ENCODE measurements at regions not wholly inside any gene's neighbourhood (a gene's known extent, or its start where the extent isn't known, plus 50 kb on each side); places are given as distances from the start of the nearest gene placed in this dataset.

DNA sequence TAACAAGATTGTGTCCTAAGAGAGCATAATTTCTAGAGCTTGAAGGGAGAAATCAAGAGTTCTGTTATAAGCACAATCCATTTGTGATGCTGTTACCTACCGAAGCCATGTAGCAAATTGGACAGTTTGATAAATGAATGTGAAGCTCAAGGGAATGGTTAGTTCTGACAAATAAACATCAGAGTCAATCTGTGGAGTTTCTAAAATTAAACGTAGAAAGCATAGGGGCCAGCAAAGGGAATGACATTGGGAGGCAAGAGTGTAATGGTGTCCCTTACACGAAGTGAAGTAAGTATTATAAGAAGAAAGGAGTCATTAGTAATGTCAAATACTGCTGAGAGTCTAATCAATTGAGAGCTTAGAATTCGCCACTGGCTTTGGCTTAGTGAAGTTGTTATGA lies 200.2 kb upstream of the SLITRK1 start:
- intact Hi-C loops (cut with DNase I; ENCODE audit: low total_unique reads) (no loop called here), in situ Hi-C loops (cut with MboI; ENCODE audit: low sequenced_read_pairs in 4 of 4) (no loop called here)
- Histone ChIP-seq H3K4me1 (no peaks in the 10 kb centered on the region), H3K36me3 (no peaks in the 10 kb centered on the region), H3K9me3 (no peaks in the 10 kb centered on the region), H3K27me3 (no peaks in the 10 kb centered on the region), H3K4me3 (no peak overlapping the region), H3K27ac (no peak overlapping the region)
- ATAC-seq (no peak), DNase-seq (no peak)
- TF ChIP-seq CTCF (IDR thresholded peaks at IDR 0.05 in 4 of 5, conservative IDR thresholded peaks at IDR 0.05 in 1 of 5) (no peak), POLR2A (IDR thresholded peaks at IDR 0.05) (no peak)

GRCh38 chr13:84080748-84081530 lies 198.7 kb upstream of the SLITRK1 start:
- Histone ChIP-seq H3K27ac (no peak overlapping the region), H3K9me3 (no peaks in the 10 kb centered on the region), H3K4me3 (no peak overlapping the region), H3K36me3 (no peaks in the 10 kb centered on the region), H3K4me1 (no peaks in the 10 kb centered on the region), H3K27me3 (no peaks in the 10 kb centered on the region)
- intact Hi-C loops (cut with DNase I; ENCODE audit: low total_unique reads): no loop called here
- in situ Hi-C loops (cut with MboI; ENCODE audit: low sequenced_read_pairs in 4 of 4): no loop called here
- no peak for TF ChIP-seq CTCF (IDR thresholded peaks at IDR 0.05 in 4 of 5, conservative IDR thresholded peaks at IDR 0.05 in 1 of 5)
- TF ChIP-seq POLR2A (IDR thresholded peaks at IDR 0.05): no peak
- ATAC-seq: no peak
- DNase-seq: no peak

GRCh38 chr13:84077271-84077670 lies 195.0 kb upstream of the SLITRK1 start:
- DNase-seq (no peak), ATAC-seq (no peak)
- Histone ChIP-seq H3K27ac (no peak overlapping the region), H3K9me3 (no peaks in the 10 kb centered on the region), H3K4me3 (no peak overlapping the region), H3K36me3 (no peaks in the 10 kb centered on the region), H3K4me1 (no peaks in the 10 kb centered on the region), H3K27me3 (no peaks in the 10 kb centered on the region)
- no peak for TF ChIP-seq CTCF (IDR thresholded peaks at IDR 0.05 in 4 of 5, conservative IDR thresholded peaks at IDR 0.05 in 1 of 5)
- no peak for TF ChIP-seq POLR2A (IDR thresholded peaks at IDR 0.05)
- in situ Hi-C loops (cut with MboI; ENCODE audit: low sequenced_read_pairs in 4 of 4) (no loop called here), intact Hi-C loops (cut with DNase I; ENCODE audit: low total_unique reads) (no loop called here)

DNA sequence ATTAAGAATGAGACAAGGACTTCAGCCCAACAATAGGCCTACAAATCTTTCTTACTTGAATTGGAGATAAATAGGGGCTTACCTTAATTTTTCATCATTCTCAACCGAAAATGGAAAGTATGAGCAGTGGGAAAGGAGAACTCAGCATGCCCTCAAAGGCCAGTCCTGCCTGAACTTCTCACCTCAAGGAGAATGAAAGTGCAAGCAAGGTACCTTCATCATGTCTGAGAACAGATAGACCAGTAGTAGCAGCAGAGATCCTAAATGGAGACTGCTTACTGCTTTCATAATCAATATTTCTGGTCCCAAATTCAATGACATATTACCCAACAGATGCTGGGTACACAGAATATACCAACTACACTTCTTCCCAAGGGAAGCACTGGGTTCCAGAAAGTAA lies 194.0 kb upstream of the SLITRK1 start:
- DNase-seq (no peak), ATAC-seq (no peak)
- H3K9me3 ChIP-seq: no peaks in the 10 kb centered on the region
- H3K4me3 ChIP-seq: no peak overlapping the region
- no peaks in the 10 kb centered on the region for H3K4me1 ChIP-seq
- no peak overlapping the region for H3K27ac ChIP-seq
- H3K36me3 ChIP-seq: no peaks in the 10 kb centered on the region
- TF ChIP-seq POLR2A (IDR thresholded peaks at IDR 0.05): no peak
- TF ChIP-seq CTCF (IDR thresholded peaks at IDR 0.05 in 4 of 5, conservative IDR thresholded peaks at IDR 0.05 in 1 of 5): no peak
- intact Hi-C loops (cut with DNase I; ENCODE audit: low total_unique reads): no loop called here
- in situ Hi-C loops (cut with MboI; ENCODE audit: low sequenced_read_pairs in 4 of 4): no loop called here
- no peaks in the 10 kb centered on the region for H3K27me3 ChIP-seq

DNA sequence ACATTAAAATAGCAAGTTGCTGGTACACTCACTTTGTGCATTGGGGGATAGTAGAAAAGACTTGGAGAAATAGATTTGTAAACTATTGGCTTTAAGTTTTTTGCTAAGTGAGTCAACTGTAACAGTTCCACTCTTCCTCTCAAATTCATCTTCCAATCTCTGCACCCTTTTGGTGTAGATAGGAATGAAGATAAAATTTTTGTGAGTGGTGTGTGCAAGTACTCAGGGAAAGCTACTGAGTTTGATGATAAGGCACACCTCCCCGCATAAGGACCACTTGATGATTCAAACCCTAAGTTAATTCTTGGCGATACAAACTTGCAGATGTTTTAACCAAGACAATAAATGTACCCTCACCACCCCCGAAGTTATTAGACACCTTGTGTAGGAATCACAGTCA lies 168.3 kb upstream of the SLITRK1 start:
- H3K27me3 ChIP-seq: no peaks in the 10 kb centered on the region
- no peak for ATAC-seq
- no peak for TF ChIP-seq CTCF (IDR thresholded peaks at IDR 0.05 in 4 of 5, conservative IDR thresholded peaks at IDR 0.05 in 1 of 5)
- no peak for TF ChIP-seq POLR2A (IDR thresholded peaks at IDR 0.05)
- no peaks in the 10 kb centered on the region for H3K9me3 ChIP-seq
- in situ Hi-C loops (cut with MboI; ENCODE audit: low sequenced_read_pairs in 4 of 4) (no loop called here), intact Hi-C loops (cut with DNase I; ENCODE audit: low total_unique reads) (no loop called here)
- no peaks in the 10 kb centered on the region for H3K36me3 ChIP-seq
- H3K4me1 ChIP-seq: no peaks in the 10 kb centered on the region
- no peak for DNase-seq
- H3K4me3 ChIP-seq: no peak overlapping the region
- H3K27ac ChIP-seq: no peak overlapping the region
